Muscle layer of colon (tissue), 2 donors: ENCODE measurements at regions not wholly inside any gene's neighbourhood (a gene's known extent, or its start where the extent isn't known, plus 50 kb on each side); places are given as distances from the start of the nearest gene placed in this dataset.

Experiments used
- H3K27ac ChIP-seq: one replicate; pipeline ENCODE4 v1.7.0; 2013; ENCODE audit warnings: low read depth, mild to moderate bottlenecking, low read length, moderate library complexity
- H3K27me3 ChIP-seq, 2 donors: one replicate each; pipeline ENCODE4 v1.7.0; 2013; ENCODE audit warnings: low read length in 2 of 2, mild to moderate bottlenecking in 2 of 2; ENCODE audit not compliant: insufficient read depth in 2 of 2, control insufficient read depth in 1 of 2
- H3K36me3 ChIP-seq: one replicate; pipeline ENCODE4 v1.7.0; 2013; ENCODE audit warnings: mild to moderate bottlenecking, low read length; ENCODE audit not compliant: insufficient read depth
- H3K4me1 ChIP-seq: one replicate; pipeline ENCODE4 v1.7.0; 2013; ENCODE audit warnings: mild to moderate bottlenecking, low read length; ENCODE audit not compliant: insufficient read depth
- H3K4me3 ChIP-seq, 2 donors: one replicate each; pipeline ENCODE4 v1.7.0; 2013; ENCODE audit warnings: low read length in 2 of 2, low read depth in 1 of 2, mild to moderate bottlenecking in 1 of 2, moderate library complexity in 1 of 2
- H3K9ac ChIP-seq: one replicate; pipeline ENCODE4 v1.7.0; 2013; ENCODE audit warnings: low read length
- H3K9me3 ChIP-seq: one replicate; pipeline ENCODE4 v1.7.0; 2013; ENCODE audit warnings: mild to moderate bottlenecking, low read length
- donor health status: abdominal sarcoma.
- donor health status: Adenocarcinoma of cecum.

GRCh38 chr2:176818617-176819016 lies 394.0 kb upstream of the HNRNPA3 start:
- Histone ChIP-seq H3K4me1 (no peaks in the 10 kb centered on the region), H3K4me3 (no peak overlapping the region), H3K27ac (no peak overlapping the region), H3K9me3 (no peaks in the 10 kb centered on the region), H3K36me3 (no peaks in the 10 kb centered on the region), H3K9ac (no peak overlapping the region), H3K27me3 (no peaks in the 10 kb centered on the region)

DNA sequence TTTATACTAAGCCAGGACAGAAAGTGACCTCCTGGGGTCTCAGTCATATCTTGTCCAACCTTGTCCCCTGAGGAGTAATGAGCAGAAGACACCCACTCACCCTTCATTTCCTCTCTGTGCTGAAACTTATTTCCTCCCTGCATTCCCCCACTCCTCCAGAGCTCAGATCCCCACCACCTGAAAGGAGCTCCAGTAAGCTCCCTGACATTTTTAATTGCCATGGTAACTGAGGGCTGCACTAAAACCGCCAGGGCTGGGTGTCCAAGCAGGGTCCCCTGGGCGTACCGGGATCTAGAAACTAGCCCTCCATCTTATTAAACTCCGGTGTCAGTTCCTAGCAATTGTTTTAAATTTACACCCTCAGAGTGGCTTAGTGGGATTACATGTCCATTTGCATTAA lies 393.3 kb upstream of the HNRNPA3 start:
- Histone ChIP-seq H3K9ac (no peak overlapping the region), H3K4me3 (no peak overlapping the region), H3K9me3 (no peaks in the 10 kb centered on the region), H3K27me3 (no peaks in the 10 kb centered on the region), H3K36me3 (no peaks in the 10 kb centered on the region), H3K4me1 (no peaks in the 10 kb centered on the region), H3K27ac (no peak overlapping the region)

DNA sequence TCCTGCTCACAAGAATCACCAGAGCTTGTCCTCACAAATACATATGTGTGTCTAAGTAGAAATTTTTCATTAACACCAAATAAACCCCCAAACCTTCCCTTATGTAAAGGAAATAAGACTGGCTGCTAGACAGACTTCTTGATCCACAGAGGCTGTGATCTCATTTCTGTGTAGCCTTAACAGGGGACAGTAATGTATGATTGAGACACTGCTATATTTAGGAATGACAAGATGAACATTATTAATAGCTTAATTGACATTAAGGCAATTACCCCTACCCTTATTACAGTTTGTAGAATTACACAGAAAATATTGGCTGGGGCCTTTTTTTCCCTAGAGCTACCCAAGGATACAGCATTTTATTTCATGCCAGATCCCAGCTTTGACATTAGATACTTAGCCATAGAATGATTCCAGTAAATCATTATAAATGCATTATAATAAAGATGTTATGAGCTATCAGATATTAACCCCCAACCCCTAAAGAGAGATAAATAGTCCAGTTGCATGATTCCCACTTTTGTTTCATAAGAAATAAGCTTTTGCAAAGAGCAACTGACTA lies 392.1 kb upstream of the HNRNPA3 start:
- Histone ChIP-seq H3K27ac (no peak overlapping the region), H3K4me3 (no peak overlapping the region), H3K36me3 (no peaks in the 10 kb centered on the region), H3K27me3 (no peaks in the 10 kb centered on the region), H3K4me1 (no peaks in the 10 kb centered on the region), H3K9ac (no peak overlapping the region), H3K9me3 (no peaks in the 10 kb centered on the region)

DNA sequence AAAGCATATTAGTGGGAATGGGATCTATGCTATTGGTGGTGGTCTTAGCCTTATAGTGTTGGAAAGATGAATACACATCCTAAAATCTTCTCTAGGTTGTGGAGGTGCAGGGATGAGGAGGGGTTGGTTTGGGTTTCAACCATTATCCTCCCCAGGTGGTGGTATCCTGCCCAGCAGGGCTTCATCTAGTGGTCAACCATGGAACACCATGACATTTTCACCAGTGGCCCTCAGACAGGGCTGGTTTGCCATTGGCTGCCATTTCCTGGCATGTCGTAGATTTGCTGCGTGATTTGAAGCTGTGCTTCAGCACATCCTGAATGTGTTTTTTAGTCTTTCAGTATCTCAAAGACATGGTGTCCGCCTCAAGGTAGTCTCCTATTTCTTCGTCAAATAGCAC lies 391.2 kb upstream of the HNRNPA3 start:
- Histone ChIP-seq H3K36me3 (no peaks in the 10 kb centered on the region), H3K9me3 (no peaks in the 10 kb centered on the region), H3K4me1 (no peaks in the 10 kb centered on the region), H3K27me3 (no peaks in the 10 kb centered on the region), H3K27ac (no peak overlapping the region), H3K9ac (no peak overlapping the region), H3K4me3 (no peak overlapping the region)

- no peaks in the 10 kb centered on the region for H3K4me1 ChIP-seq
- H3K27ac ChIP-seq: no peak overlapping the region
- H3K9ac ChIP-seq: no peak overlapping the region
- H3K9me3 ChIP-seq: no peaks in the 10 kb centered on the region
- no peaks in the 10 kb centered on the region for H3K36me3 ChIP-seq
- H3K4me3 ChIP-seq: no peak overlapping the region
- H3K27me3 ChIP-seq: no peaks in the 10 kb centered on the region
Observed at GRCh38 chr2:176822060-176822459, 390.5 kb upstream of the HNRNPA3 start.

DNA sequence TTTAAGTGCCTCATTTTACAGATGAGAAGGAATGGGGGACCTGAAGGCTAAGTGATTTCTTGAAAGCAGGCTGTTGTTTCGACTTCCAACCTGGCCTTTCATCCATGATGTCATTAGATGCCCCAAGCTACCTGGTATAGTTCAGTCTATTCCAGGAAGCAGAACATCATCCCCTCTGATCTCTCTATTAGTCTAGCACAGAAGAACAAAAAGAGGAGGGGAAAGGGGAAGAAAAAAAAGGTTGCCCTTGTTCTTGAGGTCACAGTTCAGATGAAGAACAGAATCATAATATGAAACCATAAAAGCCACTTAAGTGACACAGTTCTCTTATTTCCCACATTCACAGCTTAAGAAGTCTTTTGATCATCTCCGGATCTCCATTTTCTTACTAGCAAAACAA lies 386.2 kb upstream of the HNRNPA3 start:
- Histone ChIP-seq H3K27ac (no peak overlapping the region), H3K27me3 (no peaks in the 10 kb centered on the region), H3K9me3 (no peaks in the 10 kb centered on the region)

GRCh38 chr2:176826984-176827668 lies 385.5 kb upstream of the HNRNPA3 start:
- Histone ChIP-seq H3K9me3 (no peaks in the 10 kb centered on the region), H3K4me1 (no peaks in the 10 kb centered on the region), H3K27ac (no peak overlapping the region), H3K4me3 (no peak overlapping the region), H3K27me3 (no peaks in the 10 kb centered on the region), H3K9ac (no peak overlapping the region), H3K36me3 (no peaks in the 10 kb centered on the region)

More for the DNA sequence above, 386.2 kb upstream of the HNRNPA3 start:
- no peaks in the 10 kb centered on the region for H3K4me1 ChIP-seq
- H3K9ac ChIP-seq: no peak overlapping the region
- H3K4me3 ChIP-seq: no peak overlapping the region
- H3K36me3 ChIP-seq: no peaks in the 10 kb centered on the region

- Histone ChIP-seq H3K9me3 (no peaks in the 10 kb centered on the region), H3K27me3 (no peaks in the 10 kb centered on the region), H3K9ac (no peak overlapping the region), H3K36me3 (no peaks in the 10 kb centered on the region), H3K4me3 (no peak overlapping the region), H3K4me1 (no peaks in the 10 kb centered on the region), H3K27ac (no peak overlapping the region)
Observed at GRCh38 chr2:176830362-176830761, 382.2 kb upstream of the HNRNPA3 start.

GRCh38 chr2:176832086-176832485 lies 380.5 kb upstream of the HNRNPA3 start:
- H3K9me3 ChIP-seq: no peaks in the 10 kb centered on the region
- no peaks in the 10 kb centered on the region for H3K4me1 ChIP-seq
- H3K27me3 ChIP-seq: no peaks in the 10 kb centered on the region
- H3K27ac ChIP-seq: no peak overlapping the region
- no peaks in the 10 kb centered on the region for H3K36me3 ChIP-seq
- H3K4me3 ChIP-seq: no peak overlapping the region
- no peak overlapping the region for H3K9ac ChIP-seq

GRCh38 chr2:176833671-176834070 lies 378.9 kb upstream of the HNRNPA3 start:
- H3K9me3 ChIP-seq: no peaks in the 10 kb centered on the region
- H3K4me3 ChIP-seq: no peak overlapping the region
- H3K36me3 ChIP-seq: no peaks in the 10 kb centered on the region
- H3K9ac ChIP-seq: no peak overlapping the region
- no peak overlapping the region for H3K27ac ChIP-seq
- H3K27me3 ChIP-seq: no peaks in the 10 kb centered on the region
- H3K4me1 ChIP-seq: no peaks in the 10 kb centered on the region

DNA sequence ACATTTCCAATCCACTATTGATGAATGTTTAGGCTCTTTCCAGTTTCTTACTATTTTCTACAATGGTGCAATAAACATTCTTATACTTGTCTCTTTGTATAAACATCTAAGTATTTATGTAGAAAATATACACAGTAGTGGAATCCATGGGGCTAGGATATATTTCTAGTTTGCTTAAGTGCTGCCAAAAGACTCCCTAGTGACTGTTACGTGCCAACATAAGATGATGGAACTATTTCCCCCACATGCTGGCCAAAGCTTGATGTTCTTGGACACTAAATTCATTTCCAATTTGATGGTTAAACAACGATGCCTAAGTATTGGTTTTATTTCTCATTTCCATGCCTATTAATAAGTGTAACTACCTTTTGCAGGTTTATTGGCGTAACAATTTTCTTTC lies 378.4 kb upstream of the HNRNPA3 start:
- no peak overlapping the region for H3K27ac ChIP-seq
- H3K9me3 ChIP-seq: no peaks in the 10 kb centered on the region
- H3K27me3 ChIP-seq: no peaks in the 10 kb centered on the region
- no peak overlapping the region for H3K9ac ChIP-seq
- no peak overlapping the region for H3K4me3 ChIP-seq
- H3K36me3 ChIP-seq: no peaks in the 10 kb centered on the region
- no peaks in the 10 kb centered on the region for H3K4me1 ChIP-seq

DNA sequence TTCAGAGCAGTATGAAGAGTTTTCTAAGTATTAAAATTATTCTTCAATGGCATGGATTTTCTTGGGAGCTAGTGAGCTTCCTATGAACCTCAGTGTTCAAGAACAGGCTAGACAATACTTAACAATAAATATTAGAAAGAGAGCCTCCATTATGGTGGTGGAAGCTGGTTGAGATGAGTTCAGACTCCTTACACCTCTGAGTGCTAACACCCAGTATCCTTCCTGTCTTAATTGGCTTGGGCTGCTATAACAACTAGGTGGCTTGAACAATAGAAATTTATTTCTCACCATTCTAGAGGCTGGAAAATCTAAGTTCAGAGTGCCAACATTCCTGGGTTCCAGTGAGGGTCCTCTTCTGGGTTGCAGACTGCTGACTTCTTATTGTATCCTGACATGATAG lies 369.4 kb upstream of the HNRNPA3 start:
- Histone ChIP-seq H3K4me3 (no peak overlapping the region), H3K27me3 (no peaks in the 10 kb centered on the region), H3K36me3 (no peaks in the 10 kb centered on the region), H3K9me3 (no peaks in the 10 kb centered on the region), H3K27ac (no peak overlapping the region), H3K9ac (no peak overlapping the region), H3K4me1 (no peaks in the 10 kb centered on the region)
